Right lobe of liver (tissue), 4 donors: ENCODE measurements at regions not wholly inside any gene's neighbourhood (a gene's known extent, or its start where the extent isn't known, plus 50 kb on each side); places are given as distances from the start of the nearest gene placed in this dataset.

Experiments used
- POLR2A ChIP-seq: fragments of 450-650 bp; IDR thresholded peaks from one replicate; pipeline ENCODE4 v1.6.1; 2017; ENCODE audit warnings: antibody characterized with exemption, mild to moderate bottlenecking
- TF ChIP-seq, protein P1 (sequence below), 4 donors: fragments of 200-600 bp in 3 of 4; fragments of 450-650 bp in 1 of 4; IDR thresholded peaks; one replicate each; pipeline versions ENCODE4 v1.5.1 to v1.8.0; 2016 to 2022; ENCODE audit warnings: antibody characterized with exemption in 4 of 4, mild to moderate bottlenecking in 2 of 4
- donor health status: DM: no; HTN: no; CAD: no.
- donor health status: DM: no; HTN: no; CAD: no.
- donor health status: DM: no; HTN: yes; CAD: no.

GRCh38 chr11:13221722-13222121, 55.9 kb upstream of the BMAL1 start:
- TF ChIP-seq, protein P1, sequence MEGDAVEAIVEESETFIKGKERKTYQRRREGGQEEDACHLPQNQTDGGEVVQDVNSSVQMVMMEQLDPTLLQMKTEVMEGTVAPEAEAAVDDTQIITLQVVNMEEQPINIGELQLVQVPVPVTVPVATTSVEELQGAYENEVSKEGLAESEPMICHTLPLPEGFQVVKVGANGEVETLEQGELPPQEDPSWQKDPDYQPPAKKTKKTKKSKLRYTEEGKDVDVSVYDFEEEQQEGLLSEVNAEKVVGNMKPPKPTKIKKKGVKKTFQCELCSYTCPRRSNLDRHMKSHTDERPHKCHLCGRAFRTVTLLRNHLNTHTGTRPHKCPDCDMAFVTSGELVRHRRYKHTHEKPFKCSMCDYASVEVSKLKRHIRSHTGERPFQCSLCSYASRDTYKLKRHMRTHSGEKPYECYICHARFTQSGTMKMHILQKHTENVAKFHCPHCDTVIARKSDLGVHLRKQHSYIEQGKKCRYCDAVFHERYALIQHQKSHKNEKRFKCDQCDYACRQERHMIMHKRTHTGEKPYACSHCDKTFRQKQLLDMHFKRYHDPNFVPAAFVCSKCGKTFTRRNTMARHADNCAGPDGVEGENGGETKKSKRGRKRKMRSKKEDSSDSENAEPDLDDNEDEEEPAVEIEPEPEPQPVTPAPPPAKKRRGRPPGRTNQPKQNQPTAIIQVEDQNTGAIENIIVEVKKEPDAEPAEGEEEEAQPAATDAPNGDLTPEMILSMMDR (IDR thresholded peaks at IDR 0.05): no peak
- no peak for TF ChIP-seq POLR2A
